IMR-90 (cell line): ENCODE measurements at regions not wholly inside any gene's neighbourhood (a gene's known extent, or its start where the extent isn't known, plus 50 kb on each side); places are given as distances from the start of the nearest gene placed in this dataset.
A peak's percentile ranks its signal among the peaks of the same experiment; 100 is the strongest.

Experiments
- ATAC-seq: fragments of 200-7000 bp; cut with Tn5 transposase; 2 replicates; pipeline ENCODE4 v1.9.1; 2020; ENCODE audit warnings: low read depth, mild to moderate bottlenecking, moderate library complexity
- BruUV-seq: library from RNA; stranded (reverse); fragments of 400-500 nt; replicated peaks from 2 replicates; lab custom pipeline; 2021; lab: Mats Ljungman, UMichigan
- CTCF ChIA-PET: fragments of 300-600 bp; formaldehyde crosslinking; extraction: SDS; loops from one replicate; lab custom pipeline; 2021; ENCODE audit warnings: antibody characterized with exemption; lab: Yijun Ruan, JAX
- POLR2A ChIA-PET: fragments of 300-600 bp; sonication (Branson Sonifier 250); formaldehyde crosslinking; loops from one replicate; lab custom pipeline; 2022; ENCODE audit warnings: antibody characterized with exemption; ENCODE audit not compliant: unreplicated experiment; lab: Charles Lee
- DNase-seq: peaks from one replicate; pipeline ENCODE4 v3.0.0; 2013
- H2AFZ ChIP-seq: replicated peaks from 2 replicates; pipeline ENCODE3; 2013; ENCODE audit warnings: low read length, mild to moderate bottlenecking; ENCODE audit not compliant: poor library complexity
- H2AK5ac ChIP-seq: 2 replicates; pipeline ENCODE4 v1.6.1; 2013; ENCODE audit warnings: low read depth, low read length, inconsistent platforms
- H2AK9ac ChIP-seq: replicated peaks from 2 replicates; pipeline ENCODE3; 2013; ENCODE audit warnings: mild to moderate bottlenecking, low read depth, low read length, moderate library complexity; ENCODE audit not compliant: poor library complexity
- H2BK120ac ChIP-seq: 2 replicates; pipeline ENCODE4 v1.6.1; 2013; ENCODE audit warnings: low read depth, low read length, inconsistent platforms
- H2BK15ac ChIP-seq: 3 replicates; pipeline ENCODE4 v1.6.1; 2013; ENCODE audit warnings: low read depth, low read length, inconsistent platforms
- H2BK20ac ChIP-seq: 2 replicates; pipeline ENCODE4 v1.6.1; 2013; ENCODE audit warnings: low read depth, mild to moderate bottlenecking, inconsistent platforms, low read length, moderate library complexity
- H2BK5ac ChIP-seq: 2 replicates; pipeline ENCODE4 v1.6.1; 2013; ENCODE audit warnings: mild to moderate bottlenecking, low read depth, low read length, inconsistent platforms; ENCODE audit not compliant: poor library complexity, severe bottlenecking
- H3K14ac ChIP-seq: replicated peaks from 2 replicates; pipeline ENCODE4 v1.6.1; 2013; ENCODE audit warnings: low read depth, low read length, inconsistent platforms
- H3K18ac ChIP-seq: 2 replicates; pipeline ENCODE4 v1.6.1; 2013; ENCODE audit warnings: low read depth, low read length, control low read depth
- H3K23ac ChIP-seq: 2 replicates; pipeline ENCODE4 v1.6.1; 2013; ENCODE audit warnings: low read depth, low read length, inconsistent platforms
- H3K27ac ChIP-seq: 2 replicates; pipeline ENCODE4 v1.5.1; 2013; ENCODE audit warnings: mild to moderate bottlenecking, control low read depth, low read length; ENCODE audit not compliant: insufficient read depth
- H3K27me3 ChIP-seq: 2 replicates; pipeline ENCODE4 v1.6.1; 2013; ENCODE audit warnings: low read length; ENCODE audit not compliant: control insufficient read depth, insufficient read depth
- H3K36me3 ChIP-seq: 2 replicates; pipeline ENCODE4 v1.6.1; 2013; ENCODE audit warnings: low read length, mixed read lengths; ENCODE audit not compliant: control insufficient read depth, insufficient read depth
- H3K4ac ChIP-seq: 2 replicates; pipeline ENCODE4 v1.6.1; 2013; ENCODE audit warnings: low read depth, low read length, inconsistent platforms
- H3K4me1 ChIP-seq: 2 replicates; pipeline ENCODE4 v1.6.1; 2013; ENCODE audit warnings: low read length, mixed read lengths; ENCODE audit not compliant: control insufficient read depth, insufficient read depth
- H3K4me2 ChIP-seq: 2 replicates; pipeline ENCODE4 v1.6.1; 2013; ENCODE audit warnings: low read depth, mild to moderate bottlenecking, control low read depth, low read length, moderate library complexity
- H3K4me3 ChIP-seq: 2 replicates; pipeline ENCODE4 v1.5.1; 2013; ENCODE audit warnings: low read depth, mild to moderate bottlenecking, control low read depth, low read length, moderate library complexity; ENCODE audit not compliant: insufficient read depth
- H3K56ac ChIP-seq: 2 replicates; pipeline ENCODE4 v1.6.1; 2013; ENCODE audit warnings: low read length, inconsistent platforms; ENCODE audit not compliant: insufficient read depth; ENCODE audit errors: extremely low read depth
- H3K79me1 ChIP-seq, 2 experiments: 2 replicates each; pipeline ENCODE4 v1.6.1; 2013; ENCODE audit warnings: low read length in 2 of 2, inconsistent platforms in 1 of 2, low read depth in 1 of 2
- H3K9ac ChIP-seq: 2 replicates; pipeline ENCODE4 v1.6.1; 2013; ENCODE audit warnings: low read depth, low read length, control low read depth
- H3K9me1 ChIP-seq: 2 replicates; pipeline ENCODE4 v1.6.1; 2013; ENCODE audit warnings: low read length, inconsistent platforms; ENCODE audit not compliant: insufficient read depth
- H3K9me3 ChIP-seq: 2 replicates; pipeline ENCODE4 v1.6.1; 2013; ENCODE audit warnings: low read length; ENCODE audit not compliant: control insufficient read depth, insufficient read depth
- H4K20me1 ChIP-seq: 2 replicates; pipeline ENCODE4 v1.6.1; 2013; ENCODE audit warnings: low read length, inconsistent platforms; ENCODE audit not compliant: insufficient read depth
- H4K5ac ChIP-seq: 2 replicates; pipeline ENCODE4 v1.6.1; 2013; ENCODE audit warnings: mild to moderate bottlenecking, low read depth, low read length, control low read depth
- H4K8ac ChIP-seq, 2 experiments: 2 replicates each; pipeline ENCODE4 v1.6.1; 2013; ENCODE audit warnings: low read depth in 2 of 2, low read length in 2 of 2, control low read depth in 1 of 2, inconsistent platforms in 1 of 2
- H4K91ac ChIP-seq: 2 replicates; pipeline ENCODE4 v1.6.1; 2013; ENCODE audit warnings: low read depth, low read length, inconsistent platforms; ENCODE audit not compliant: insufficient read depth
- CHD1 ChIP-seq: IDR thresholded peaks from 2 replicates; pipeline ENCODE4 v1.6.1; 2012; ENCODE audit warnings: low read depth, low read length, improper control_type of control experiment
- FOS ChIP-seq: fragments of 150-350 bp; IDR thresholded peaks from 2 replicates; pipeline ENCODE4 v1.6.1; 2016; ENCODE audit warnings: low read depth, low read length
- POLR2A ChIP-seq: IDR thresholded peaks from 2 replicates; pipeline ENCODE4 v1.6.1; 2012; ENCODE audit warnings: mild to moderate bottlenecking, low read depth, low read length
- RAD21 ChIP-seq: IDR thresholded peaks from 2 replicates; pipeline ENCODE4 v1.6.1; 2012; ENCODE audit warnings: low read length, improper control_type of control experiment
- RCOR1 ChIP-seq: IDR thresholded peaks from 2 replicates; pipeline ENCODE4 v1.6.1; 2012; ENCODE audit warnings: mild to moderate bottlenecking, low read length, improper control_type of control experiment; ENCODE audit not compliant: insufficient replicate concordance
- RFX5 ChIP-seq: IDR thresholded peaks from 2 replicates; pipeline ENCODE4 v1.8.0; 2012; ENCODE audit warnings: low read depth, mild to moderate bottlenecking, low read length, moderate library complexity
- SMC3 ChIP-seq: fragments of 150-350 bp; IDR thresholded peaks from 2 replicates; pipeline ENCODE4 v1.6.1; 2016; ENCODE audit warnings: low read depth, mild to moderate bottlenecking, antibody characterized with exemption, low read length, moderate library complexity
- WGBS, 2 experiments: methylation state at CpG; one replicate each; pipeline versions ENCODE4 v1.1.5 to v1.1.7; 2013; ENCODE audit warnings: missing lambda C conversion rate in 2 of 2; ENCODE audit not compliant: insufficient read length in 1 of 2; ENCODE audit errors: extremely low coverage in 2 of 2; 5-methylcytosine and 5-hydroxymethylcytosine counted together
- dilution Hi-C: fragments of 300-500 bp; cut with HindIII; formaldehyde crosslinking; loops from one replicate; pipeline ENCODE4 v1.14.3; 2018; ENCODE audit warnings: low sequenced_read_pairs; ENCODE audit not compliant: unreplicated experiment
- in situ Hi-C: fragments of 300-500 bp; cut with MboI; formaldehyde crosslinking; loops from 3 replicates; pipeline ENCODE4 v1.14.3; 2019; ENCODE audit warnings: low sequenced_read_pairs, inconsistent platforms, mixed read lengths
- intact Hi-C: fragments of 100-400 bp; cut with micrococcal nuclease; formaldehyde crosslinking; loops from 2 replicates; pipeline ENCODE4 v1.10.0; 2022
- TF ChIP-seq, protein P1 (sequence below): fragments of 150-350 bp; IDR thresholded peaks from 2 replicates; pipeline ENCODE4 v1.6.1; 2016; ENCODE audit warnings: low read depth, mild to moderate bottlenecking, low read length, moderate library complexity, borderline replicate concordance
- TF ChIP-seq, protein P2 (sequence below): fragments of 150-350 bp; IDR thresholded peaks from 2 replicates; pipeline ENCODE4 v1.6.1; 2017; ENCODE audit warnings: mild to moderate bottlenecking, antibody characterized with exemption, low read length, low read depth

DNA sequence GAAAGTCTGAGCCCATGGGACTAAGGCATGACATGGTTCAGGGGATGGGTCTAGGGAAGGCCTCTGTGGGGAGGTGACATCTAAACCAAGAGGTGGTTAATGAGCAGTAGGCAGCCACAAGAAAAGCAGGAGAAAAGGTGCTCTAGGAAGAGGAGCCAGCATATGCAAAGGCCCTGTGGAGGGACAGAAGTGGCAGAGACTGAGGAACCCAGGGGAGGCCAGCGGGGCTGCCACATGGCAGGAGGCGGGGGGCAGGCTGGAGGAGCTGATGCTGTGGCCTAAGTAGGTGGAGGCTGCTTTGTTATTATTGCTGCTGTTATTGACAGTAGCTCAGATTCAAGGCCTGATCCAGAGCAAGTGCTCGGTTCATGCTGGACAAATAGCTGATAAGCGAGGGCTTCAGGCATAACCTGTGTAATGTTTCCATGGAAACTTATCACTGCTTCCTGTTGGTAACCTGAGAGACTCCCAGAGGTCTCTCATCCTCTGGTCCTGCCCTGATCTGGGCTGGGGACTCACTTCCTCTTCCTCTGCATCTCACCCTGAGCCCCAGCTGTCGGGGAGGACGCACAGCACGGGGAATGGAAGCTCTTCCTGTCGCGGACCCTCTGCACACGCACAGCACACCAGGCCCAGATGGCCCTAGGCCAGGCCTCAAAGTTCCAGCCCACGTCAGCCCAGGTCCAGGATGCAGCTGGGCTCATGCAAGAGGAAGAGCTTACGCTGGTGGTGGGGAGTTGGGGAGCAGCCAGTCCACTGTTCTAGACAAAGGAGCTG lies 75.2 kb upstream of the TP53I11 start:
- 70% methylated on average over 2 of the region's 12 CpGs; no CpG with 5 or more reads in 1 of the 2 experiments for WGBS, 2 experiments
- peaks cover 30% of the 10 kb centered on the region for H3K27me3 ChIP-seq

More for the DNA sequence above, 75.2 kb upstream of the TP53I11 start:
- intact Hi-C loops = no loop called here
- Histone ChIP-seq H3K56ac (no peak overlapping the region), H3K9me1 (peaks cover 11% of the 10 kb centered on the region), H4K8ac (no peak overlapping the region), H3K9me3 (no peaks in the 10 kb centered on the region), H2BK5ac (no peak overlapping the region), H3K4me3 (no peak overlapping the region), H3K18ac (no peak overlapping the region), H3K27ac (no peak overlapping the region), H3K23ac (no peak overlapping the region), H3K4ac (no peak overlapping the region), H4K5ac (no peak overlapping the region), H2BK20ac (no peak overlapping the region), H3K36me3 (no peaks in the 10 kb centered on the region), H2BK120ac (no peak overlapping the region), H3K79me1 (no peaks in the 10 kb centered on the region), H2AK5ac (no peak overlapping the region), H2AK9ac (no peak overlapping the region), H3K4me1 (peaks cover 13% of the 10 kb centered on the region; the same call in 1 of the 2 replicates), H3K14ac (no peak overlapping the region), H4K91ac (no peak overlapping the region), H2AFZ (peak overlapping the region; percentile 65), H3K4me2 (no peak overlapping the region), H3K9ac (no peak overlapping the region), H2BK15ac (no peak overlapping the region), H4K20me1 (no peaks in the 10 kb centered on the region)
- TF ChIP-seq CHD1 (no peak), POLR2A (no peak), RCOR1 (no peak), FOS (no peak), RAD21 (no peak), SMC3 (no peak), RFX5 (no peak)
- TF ChIP-seq, protein P1, sequence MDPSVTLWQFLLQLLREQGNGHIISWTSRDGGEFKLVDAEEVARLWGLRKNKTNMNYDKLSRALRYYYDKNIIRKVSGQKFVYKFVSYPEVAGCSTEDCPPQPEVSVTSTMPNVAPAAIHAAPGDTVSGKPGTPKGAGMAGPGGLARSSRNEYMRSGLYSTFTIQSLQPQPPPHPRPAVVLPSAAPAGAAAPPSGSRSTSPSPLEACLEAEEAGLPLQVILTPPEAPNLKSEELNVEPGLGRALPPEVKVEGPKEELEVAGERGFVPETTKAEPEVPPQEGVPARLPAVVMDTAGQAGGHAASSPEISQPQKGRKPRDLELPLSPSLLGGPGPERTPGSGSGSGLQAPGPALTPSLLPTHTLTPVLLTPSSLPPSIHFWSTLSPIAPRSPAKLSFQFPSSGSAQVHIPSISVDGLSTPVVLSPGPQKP = no peak
- TF ChIP-seq, protein P2, sequence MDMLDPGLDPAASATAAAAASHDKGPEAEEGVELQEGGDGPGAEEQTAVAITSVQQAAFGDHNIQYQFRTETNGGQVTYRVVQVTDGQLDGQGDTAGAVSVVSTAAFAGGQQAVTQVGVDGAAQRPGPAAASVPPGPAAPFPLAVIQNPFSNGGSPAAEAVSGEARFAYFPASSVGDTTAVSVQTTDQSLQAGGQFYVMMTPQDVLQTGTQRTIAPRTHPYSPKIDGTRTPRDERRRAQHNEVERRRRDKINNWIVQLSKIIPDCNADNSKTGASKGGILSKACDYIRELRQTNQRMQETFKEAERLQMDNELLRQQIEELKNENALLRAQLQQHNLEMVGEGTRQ = no peak
- dilution Hi-C loops = no loop called here
- ATAC-seq (no peak), DNase-seq (peak; percentile 22)
- in situ Hi-C loops = no loop called here
- ChIA-PET CTCF (interaction anchor here (0.6 kb wide), 1 partner anchor 380 kb away, joined by 5 read pairs; no protein-coding TSS in a partner anchor), POLR2A (no interaction called here)
- BruUV-seq = no TSS peak
